Mononuclear cell (primary cell): ENCODE measurements at regions not wholly inside any gene's neighbourhood (a gene's known extent, or its start where the extent isn't known, plus 50 kb on each side); places are given as distances from the start of the nearest gene placed in this dataset.
"Not testable (repeated sequence)": the region's sequence is repeated elsewhere in the genome, so short reads cannot be mapped to it uniquely, and the experiment has no call there.

Source experiments
- H3K27me3 ChIP-seq: 2 replicates; pipeline ENCODE4 v1.6.0; 2011; ENCODE audit warnings: low read length, control low read depth; ENCODE audit not compliant: insufficient read depth
- H3K4me1 ChIP-seq: 2 replicates; pipeline ENCODE4 v1.5.1; 2011; ENCODE audit warnings: mild to moderate bottlenecking, low read length, control low read depth; ENCODE audit not compliant: insufficient read depth
- H3K4me3 ChIP-seq: 2 replicates; pipeline ENCODE4 v1.5.1; 2011; ENCODE audit warnings: mild to moderate bottlenecking, low read length, moderate library complexity
- H3K9me3 ChIP-seq: 2 replicates; pipeline ENCODE4 v1.5.1; 2011; ENCODE audit warnings: low read depth, mild to moderate bottlenecking, control low read depth, low read length

GRCh38 chr5:93236807-93237421 lies 344.1 kb downstream of the NR2F1-AS1 start:
- no peaks in the 10 kb centered on the region for H3K9me3 ChIP-seq

GRCh38 chr5:93235761-93236160 lies 345.3 kb downstream of the NR2F1-AS1 start:
- no peak overlapping the region for H3K4me3 ChIP-seq
- H3K27me3 ChIP-seq, result no peaks in the 10 kb centered on the region
- no peaks in the 10 kb centered on the region for H3K9me3 ChIP-seq
- H3K4me1 ChIP-seq, result no peaks in the 10 kb centered on the region

More at GRCh38 chr5:93236807-93237421, 344.1 kb downstream of the NR2F1-AS1 start:
- Histone ChIP-seq H3K4me1 (no peaks in the 10 kb centered on the region), H3K27me3 (no peaks in the 10 kb centered on the region), H3K4me3 (no peak overlapping the region)

- H3K27me3 ChIP-seq, result no peaks in the 10 kb centered on the region
- H3K9me3 ChIP-seq, result no peaks in the 10 kb centered on the region
- no peaks in the 10 kb centered on the region for H3K4me1 ChIP-seq
- no peak overlapping the region for H3K4me3 ChIP-seq
Observed at GRCh38 chr5:93226202-93226735, 354.8 kb downstream of the NR2F1-AS1 start.

- no peaks in the 10 kb centered on the region for H3K27me3 ChIP-seq
- no peaks in the 10 kb centered on the region for H3K4me1 ChIP-seq
- no peaks in the 10 kb centered on the region for H3K9me3 ChIP-seq
- no peak overlapping the region for H3K4me3 ChIP-seq
Observed at GRCh38 chr5:93225748-93226147, 355.3 kb downstream of the NR2F1-AS1 start.

GRCh38 chr5:93224624-93225023 lies 356.4 kb downstream of the NR2F1-AS1 start:
- Histone ChIP-seq H3K9me3 (no peaks in the 10 kb centered on the region), H3K4me3 (no peak overlapping the region), H3K27me3 (no peaks in the 10 kb centered on the region), H3K4me1 (no peaks in the 10 kb centered on the region)

- H3K9me3 ChIP-seq, result no peaks in the 10 kb centered on the region
- H3K4me3 ChIP-seq, result no peak overlapping the region
- H3K4me1 ChIP-seq, result no peaks in the 10 kb centered on the region
- H3K27me3 ChIP-seq, result no peaks in the 10 kb centered on the region
Observed at GRCh38 chr5:93221773-93222172, 359.2 kb downstream of the NR2F1-AS1 start.

GRCh38 chr5:93220431-93220830 lies 360.6 kb downstream of the NR2F1-AS1 start:
- H3K27me3 ChIP-seq, result no peaks in the 10 kb centered on the region
- no peaks in the 10 kb centered on the region for H3K4me1 ChIP-seq
- no peaks in the 10 kb centered on the region for H3K9me3 ChIP-seq
- no peak overlapping the region for H3K4me3 ChIP-seq

- H3K4me3 ChIP-seq, result no peak overlapping the region
- H3K9me3 ChIP-seq, result no peaks in the 10 kb centered on the region
- no peaks in the 10 kb centered on the region for H3K4me1 ChIP-seq
- H3K27me3 ChIP-seq, result no peaks in the 10 kb centered on the region
Observed at GRCh38 chr5:93219641-93220145, 361.3 kb downstream of the NR2F1-AS1 start.

GRCh38 chr5:93213111-93213794 lies 367.8 kb downstream of the NR2F1-AS1 start:
- H3K4me3 ChIP-seq, H3K27me3 ChIP-seq, H3K9me3 ChIP-seq, H3K4me1 ChIP-seq: not testable (repeated sequence)

GRCh38 chr5:93209476-93209875 lies 371.5 kb downstream of the NR2F1-AS1 start:
- Histone ChIP-seq H3K9me3 (no peaks in the 10 kb centered on the region), H3K4me3 (no peak overlapping the region), H3K27me3 (no peaks in the 10 kb centered on the region), H3K4me1 (no peaks in the 10 kb centered on the region)

- H3K9me3 ChIP-seq, result no peaks in the 10 kb centered on the region
- H3K4me1 ChIP-seq, result no peaks in the 10 kb centered on the region
Observed at GRCh38 chr5:93208141-93208751, 372.8 kb downstream of the NR2F1-AS1 start.

GRCh38 chr5:93206203-93206602 lies 374.8 kb downstream of the NR2F1-AS1 start:
- Histone ChIP-seq H3K27me3 (no peaks in the 10 kb centered on the region), H3K4me1 (no peaks in the 10 kb centered on the region), H3K4me3 (no peak overlapping the region), H3K9me3 (no peaks in the 10 kb centered on the region)

More at GRCh38 chr5:93208141-93208751, 372.8 kb downstream of the NR2F1-AS1 start:
- Histone ChIP-seq H3K4me3 (no peak overlapping the region), H3K27me3 (no peaks in the 10 kb centered on the region)

- Histone ChIP-seq H3K27me3 (no peaks in the 10 kb centered on the region), H3K4me1 (no peaks in the 10 kb centered on the region), H3K9me3 (no peaks in the 10 kb centered on the region), H3K4me3 (no peak overlapping the region)
Observed at GRCh38 chr5:93201061-93201460, 380.0 kb downstream of the NR2F1-AS1 start.

- H3K4me3 ChIP-seq, result no peak overlapping the region
- H3K4me1 ChIP-seq, result no peaks in the 10 kb centered on the region
- H3K9me3 ChIP-seq, result no peaks in the 10 kb centered on the region
- no peaks in the 10 kb centered on the region for H3K27me3 ChIP-seq
Observed at GRCh38 chr5:93196986-93197385, 384.0 kb downstream of the NR2F1-AS1 start.
